Naive thymus-derived CD4-positive, alpha-beta T cell (primary cell): ENCODE measurements at regions not wholly inside any gene's neighbourhood (a gene's known extent, or its start where the extent isn't known, plus 50 kb on each side); places are given as distances from the start of the nearest gene placed in this dataset.

Experiments
- ATAC-seq: fragments of 150-1000 bp; cut with Tn5 transposase; 2 replicates; pipeline ENCODE4 v1.10.0; 2021; ENCODE audit warnings: mild to moderate bottlenecking, moderate library complexity
- CTCF ChIA-PET: fragments of 350-600 bp; sonication (Branson Sonifier 250); formaldehyde crosslinking; loops from one replicate; lab custom pipeline; 2021; ENCODE audit warnings: antibody characterized with exemption; lab: Charles Lee
- POLR2A ChIA-PET: fragments of 350-600 bp; sonication (Branson Sonifier 250); formaldehyde crosslinking; loops from one replicate; lab custom pipeline; 2021; ENCODE audit warnings: antibody characterized with exemption, inconsistent platforms; lab: Charles Lee
- DNase-seq, 9 donors: peaks; one replicate each; pipeline versions ENCODE4 v3.0.0 to v3.0.0-alpha.2; 2020 to 2022; ENCODE audit warnings: mixed read lengths in 1 of 9
- H3K27ac ChIP-seq: one replicate; pipeline ENCODE4 v1.7.0; 2013; ENCODE audit warnings: mild to moderate bottlenecking, low read depth, low read length, moderate library complexity
- H3K27me3 ChIP-seq, 2 donors: one replicate each; pipeline ENCODE4 v1.7.0; 2013; ENCODE audit warnings: low read length in 2 of 2, mild to moderate bottlenecking in 2 of 2, moderate library complexity in 2 of 2; ENCODE audit not compliant: control insufficient read depth in 2 of 2, insufficient read depth in 2 of 2
- H3K36me3 ChIP-seq, 3 experiments: 1 replicate in 2 of 3; 2 replicates in 1 of 3; pipeline ENCODE4 v1.7.0; 2013; ENCODE audit warnings: low read length in 3 of 3, mild to moderate bottlenecking in 3 of 3, moderate library complexity in 1 of 3; ENCODE audit not compliant: insufficient read depth in 3 of 3, control insufficient read depth in 2 of 3
- H3K4me1 ChIP-seq, 2 donors: one replicate each; pipeline ENCODE4 v1.7.0; 2013; ENCODE audit warnings: low read length in 2 of 2, mild to moderate bottlenecking in 2 of 2, moderate library complexity in 1 of 2; ENCODE audit not compliant: control insufficient read depth in 2 of 2, insufficient read depth in 2 of 2
- H3K4me3 ChIP-seq: 2 replicates; pipeline ENCODE4 v1.7.0; 2013; ENCODE audit warnings: mild to moderate bottlenecking, low read length
- H3K9me3 ChIP-seq, 3 experiments: 1 replicate in 2 of 3; 2 replicates in 1 of 3; pipeline ENCODE4 v1.7.0; 2013; ENCODE audit warnings: low read length in 3 of 3; ENCODE audit not compliant: control insufficient read depth in 2 of 3
- H3K27ac Mint-ChIP-seq, 9 donors: one replicate each; pipeline ENCODE4 v1.8.0; 2020 to 2022; ENCODE audit warnings: mixed read lengths in 9 of 9, mild to moderate bottlenecking in 8 of 9, moderate library complexity in 5 of 9, inconsistent platforms in 2 of 9
- H3K27me3 Mint-ChIP-seq, 5 donors: one replicate each; pipeline ENCODE4 v1.8.0; 2021 to 2022; ENCODE audit warnings: mixed read lengths in 5 of 5, mild to moderate bottlenecking in 1 of 5
- H3K36me3 Mint-ChIP-seq, 5 donors: one replicate each; pipeline ENCODE4 v1.8.0; 2020 to 2022; ENCODE audit warnings: mixed read lengths in 5 of 5, mild to moderate bottlenecking in 3 of 5, inconsistent platforms in 1 of 5
- H3K4me1 Mint-ChIP-seq, 7 donors: one replicate each; pipeline ENCODE4 v1.8.0; 2020 to 2022; ENCODE audit warnings: mixed read lengths in 7 of 7, mild to moderate bottlenecking in 3 of 7, inconsistent platforms in 1 of 7
- H3K4me3 Mint-ChIP-seq, 10 donors: one replicate each; pipeline ENCODE4 v1.8.0; 2020 to 2022; ENCODE audit warnings: mild to moderate bottlenecking in 10 of 10, mixed read lengths in 10 of 10, moderate library complexity in 6 of 10, inconsistent platforms in 2 of 10
- H3K9me3 Mint-ChIP-seq, 11 donors: one replicate each; pipeline ENCODE4 v1.8.0; 2020 to 2022; ENCODE audit warnings: mixed read lengths in 11 of 11, mild to moderate bottlenecking in 4 of 11, inconsistent platforms in 1 of 11, moderate library complexity in 1 of 11
- intact Hi-C, 2 donors: fragments of 100-400 bp; cut with micrococcal nuclease; formaldehyde crosslinking; loops; one replicate each; pipeline ENCODE4 v1.15.1; 2023

DNA sequence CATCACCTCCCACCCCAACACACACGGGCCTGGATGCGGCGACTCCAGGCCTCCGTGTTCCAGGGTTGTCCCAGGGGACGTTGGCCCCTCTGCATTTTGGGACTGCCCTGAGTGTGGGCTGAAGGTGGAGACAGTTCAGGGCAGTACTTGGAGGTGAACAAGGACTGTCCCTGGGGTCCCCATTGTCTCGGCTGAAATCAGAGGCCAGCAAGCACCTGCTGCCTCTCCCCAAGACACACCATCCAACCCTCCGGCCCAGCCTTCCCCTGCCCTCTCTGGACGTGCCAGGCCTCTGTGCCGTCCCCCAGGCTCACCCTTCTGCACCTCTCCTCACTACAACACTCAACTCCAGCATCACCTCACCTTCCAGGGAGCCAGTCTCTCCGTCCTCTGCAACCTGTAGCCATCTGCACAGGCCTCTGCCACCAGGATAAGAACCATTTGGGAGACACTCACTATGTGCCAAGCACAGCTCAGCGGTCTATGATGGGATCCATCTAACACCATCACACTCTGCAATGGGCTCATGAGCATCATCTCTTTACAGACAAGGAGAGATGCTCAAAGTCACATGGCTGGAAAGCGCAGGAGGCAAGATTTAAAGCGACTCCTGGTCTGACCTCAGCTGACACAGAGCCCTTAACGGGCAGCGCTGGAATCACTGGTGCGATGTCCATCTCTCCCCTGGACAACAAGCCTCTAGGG is 104.5 kb upstream of the SEC14L1 start:
- Mint-ChIP-seq H3K36me3 (peaks cover 0 to 7% (median 2%) of the 10 kb centered on the region in 5 donors), H3K27ac (no peak overlapping the region), H3K4me3 (no peak overlapping the region), H3K9me3 (peaks cover 0 to 13% (median 7%) of the 10 kb centered on the region in 11 donors), H3K4me1 (peaks cover 0 to 5% (median 0%) of the 10 kb centered on the region in 7 donors), H3K27me3 (peaks cover 13 to 26% (median 17%) of the 10 kb centered on the region in 5 donors)
- no peak overlapping the region for H3K4me3 ChIP-seq
- no peaks in the 10 kb centered on the region for H3K4me1 ChIP-seq
- DNase-seq (no peak), ATAC-seq (no peak)
- peaks cover 0 to 9% (median 0%) of the 10 kb centered on the region in 3 experiments for H3K9me3 ChIP-seq
- intact Hi-C loops: no loop called here
- CTCF ChIA-PET: interaction anchor here (1.0 kb wide), 1 partner anchor 30 kb away, joined by 3 read pairs; no protein-coding TSS in a partner anchor
- H3K27me3 ChIP-seq: no peaks in the 10 kb centered on the region
- no peaks in the 10 kb centered on the region for H3K36me3 ChIP-seq
- POLR2A ChIA-PET: no interaction called here
- H3K27ac ChIP-seq: no peak overlapping the region

DNA sequence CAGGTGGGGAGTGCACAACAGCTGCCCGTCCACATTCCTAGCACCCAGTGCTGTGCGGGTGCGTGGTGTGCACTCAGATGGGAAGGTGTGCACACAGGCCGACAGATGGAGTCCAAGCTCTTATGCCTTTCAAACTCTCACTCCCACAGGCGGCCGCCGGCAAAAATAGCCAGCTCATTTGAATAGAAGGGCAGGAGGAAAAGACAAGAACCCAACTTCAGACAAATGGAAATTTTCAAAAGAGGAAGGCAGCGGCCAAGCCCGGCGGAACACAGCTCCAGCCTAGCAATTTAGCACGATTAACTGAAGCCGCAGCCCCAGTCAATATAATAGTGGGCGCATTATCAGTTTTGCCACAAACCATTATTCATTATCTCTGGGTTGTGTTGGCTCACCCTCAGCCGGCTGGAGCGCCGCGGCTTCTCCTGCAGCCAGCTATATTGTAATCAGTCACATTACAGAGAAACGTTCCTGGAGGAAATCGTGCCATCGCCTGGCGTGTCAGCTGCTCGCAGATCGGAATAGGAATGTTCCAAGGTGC is 103.9 kb upstream of the SEC14L1 start:
- ChIA-PET POLR2A (no interaction called here), CTCF (interaction anchor here (1.0 kb wide), 1 partner anchor 29 kb away, joined by 3 read pairs; no protein-coding TSS in a partner anchor)
- peaks cover 13 to 26% (median 17%) of the 10 kb centered on the region in 5 donors for H3K27me3 Mint-ChIP-seq
- no peak overlapping the region for H3K4me3 ChIP-seq
- peaks cover 0 to 2% (median 2%) of the 10 kb centered on the region in 5 donors for H3K36me3 Mint-ChIP-seq
- H3K27ac ChIP-seq: no peak overlapping the region
- no peak for DNase-seq
- intact Hi-C loops: no loop called here
- H3K9me3 ChIP-seq: peaks cover 0 to 3% (median 0%) of the 10 kb centered on the region in 3 experiments
- no peak overlapping the region for H3K4me3 Mint-ChIP-seq
- H3K9me3 Mint-ChIP-seq: peaks cover 0 to 7% (median 2%) of the 10 kb centered on the region in 11 donors
- H3K27me3 ChIP-seq: no peaks in the 10 kb centered on the region
- H3K27ac Mint-ChIP-seq: no peak overlapping the region
- H3K4me1 ChIP-seq: no peaks in the 10 kb centered on the region
- H3K4me1 Mint-ChIP-seq: peaks cover 0 to 5% (median 0%) of the 10 kb centered on the region in 7 donors
- no peak for ATAC-seq
- no peaks in the 10 kb centered on the region for H3K36me3 ChIP-seq

DNA sequence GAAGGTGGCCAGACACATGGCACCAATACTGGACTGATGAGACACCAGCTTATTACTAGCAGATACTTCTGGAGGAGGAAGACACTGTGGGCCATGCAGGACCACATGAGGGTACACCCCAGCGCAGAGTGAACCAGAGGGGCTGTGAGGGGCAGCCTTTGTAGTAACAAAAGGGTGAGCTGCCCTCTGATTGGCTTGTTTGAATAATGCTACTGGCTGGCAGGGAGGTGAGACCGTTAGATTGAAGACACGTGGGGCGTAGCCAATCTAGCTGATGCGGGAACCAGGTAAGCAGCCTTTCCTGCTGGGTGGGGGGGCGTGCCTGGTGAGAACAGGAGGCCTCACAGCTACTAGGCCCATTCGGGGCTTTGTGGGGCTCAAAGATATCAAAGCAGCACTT is 102.8 kb upstream of the SEC14L1 start:
- ATAC-seq (no peak), DNase-seq (no peak)
- no peaks in the 10 kb centered on the region for H3K27me3 ChIP-seq
- ChIA-PET CTCF (interaction anchor here (0.9 kb wide), 1 partner anchor 29 kb away, joined by 4 read pairs; no protein-coding TSS in a partner anchor), POLR2A (interaction anchor here (0.9 kb wide), 1 partner anchor 12 kb away, joined by 3 read pairs; no protein-coding TSS in a partner anchor)
- no peaks in the 10 kb centered on the region for H3K4me1 ChIP-seq
- H3K27ac Mint-ChIP-seq: no peak overlapping the region
- peaks cover 13 to 26% (median 17%) of the 10 kb centered on the region in 5 donors for H3K27me3 Mint-ChIP-seq
- no peak overlapping the region for H3K27ac ChIP-seq
- peaks cover 0 to 3% (median 0%) of the 10 kb centered on the region in 11 donors for H3K9me3 Mint-ChIP-seq
- H3K4me3 ChIP-seq: no peak overlapping the region
- H3K4me1 Mint-ChIP-seq: peaks cover 0 to 5% (median 0%) of the 10 kb centered on the region in 7 donors
- no peak overlapping the region for H3K4me3 Mint-ChIP-seq
- no peaks in the 10 kb centered on the region for H3K36me3 Mint-ChIP-seq
- intact Hi-C loops: no loop called here
- H3K9me3 ChIP-seq: no peaks in the 10 kb centered on the region
- H3K36me3 ChIP-seq: no peaks in the 10 kb centered on the region

DNA sequence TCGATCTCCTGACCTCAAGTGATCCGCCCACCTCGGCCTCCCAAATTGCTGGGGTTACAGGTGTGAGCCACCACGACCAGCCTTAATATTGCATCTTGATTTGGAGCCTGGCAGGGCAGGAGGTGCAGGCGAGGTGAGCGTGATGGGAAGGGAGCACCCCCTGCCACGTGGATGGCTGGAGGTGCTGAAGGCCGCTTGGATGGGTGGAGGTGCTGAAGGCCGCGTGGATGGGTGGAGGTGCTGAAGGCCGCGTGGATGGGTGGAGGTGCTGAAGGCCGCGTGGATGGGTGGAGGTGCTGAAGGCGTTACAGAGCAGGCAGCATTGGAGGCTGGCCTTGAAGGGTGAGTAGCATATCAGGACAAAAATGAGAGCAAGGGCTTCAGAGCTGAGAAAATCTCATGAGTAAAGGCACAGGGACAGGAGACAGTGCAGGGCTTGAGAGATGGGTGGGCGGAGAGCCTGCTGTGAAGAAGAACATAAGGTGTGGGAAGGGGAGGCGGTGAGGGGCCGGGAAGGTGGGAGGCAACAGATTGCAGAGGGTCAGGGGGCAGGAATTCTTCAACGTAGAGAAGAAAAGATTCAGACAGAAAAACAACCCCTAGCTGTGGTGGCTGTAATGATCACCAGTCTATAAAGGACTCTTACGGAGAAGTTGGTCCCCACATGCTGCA is 101.7 kb upstream of the SEC14L1 start:
- H3K4me3 ChIP-seq: no peak overlapping the region
- H3K27me3 ChIP-seq: no peaks in the 10 kb centered on the region
- no peak for ATAC-seq
- H3K9me3 ChIP-seq: no peaks in the 10 kb centered on the region
- intact Hi-C loops: no loop called here
- ChIA-PET POLR2A (interaction anchor here (0.6 kb wide), 1 partner anchor 1111 kb away, joined by 3 read pairs; no protein-coding TSS in a partner anchor), CTCF (no interaction called here)
- H3K4me1 Mint-ChIP-seq: peaks cover 0 to 5% (median 0%) of the 10 kb centered on the region in 7 donors
- H3K36me3 Mint-ChIP-seq: no peaks in the 10 kb centered on the region
- H3K4me3 Mint-ChIP-seq: no peak overlapping the region
- H3K4me1 ChIP-seq: no peaks in the 10 kb centered on the region
- DNase-seq: no peak
- peaks cover 13 to 23% (median 17%) of the 10 kb centered on the region in 5 donors for H3K27me3 Mint-ChIP-seq
- no peak overlapping the region for H3K27ac Mint-ChIP-seq
- no peaks in the 10 kb centered on the region for H3K36me3 ChIP-seq
- no peaks in the 10 kb centered on the region for H3K9me3 Mint-ChIP-seq
- no peak overlapping the region for H3K27ac ChIP-seq

DNA sequence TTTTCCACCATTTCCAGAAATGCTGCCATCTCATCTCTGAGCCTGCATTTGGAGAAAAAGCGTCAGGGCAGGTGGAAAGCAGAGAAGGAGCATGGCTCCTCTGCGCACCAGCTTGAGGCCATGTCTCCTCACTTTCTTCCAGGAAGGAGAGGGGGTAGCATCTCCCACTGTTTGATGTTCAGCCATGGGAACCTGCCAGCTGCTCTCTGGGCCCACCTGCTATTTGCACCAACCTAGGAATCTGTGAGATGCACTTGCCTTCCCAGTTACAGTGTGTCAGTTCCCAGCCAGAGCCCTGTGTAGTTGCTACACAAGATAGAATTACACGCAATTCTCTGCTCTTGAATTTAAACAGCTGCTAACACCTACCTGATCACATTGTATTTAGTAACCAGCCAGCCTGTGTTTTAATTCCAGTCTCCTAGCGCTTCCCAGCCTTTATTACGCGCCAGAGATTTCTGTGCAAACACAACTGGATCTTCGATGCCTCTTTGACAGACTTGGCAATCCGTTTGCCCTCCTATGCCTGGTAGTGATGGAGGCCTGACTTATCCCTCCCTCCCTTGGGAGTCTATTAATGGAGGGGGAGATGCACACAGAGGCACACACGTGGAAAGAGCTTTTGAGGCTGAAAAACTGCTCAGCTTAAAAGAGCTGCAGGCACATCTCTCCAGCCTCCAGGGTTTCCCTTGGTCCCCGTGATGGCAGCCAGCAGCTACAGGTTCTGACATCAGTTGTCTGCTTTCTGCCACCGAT is 98.1 kb upstream of the SEC14L1 start:
- Histone ChIP-seq H3K36me3 (no peaks in the 10 kb centered on the region), H3K4me3 (no peak overlapping the region), H3K27ac (no peak overlapping the region), H3K4me1 (no peaks in the 10 kb centered on the region), H3K9me3 (no peaks in the 10 kb centered on the region), H3K27me3 (no peaks in the 10 kb centered on the region)
- DNase-seq (no peak), ATAC-seq (no peak)
- POLR2A ChIA-PET: no interaction called here
- H3K4me3 Mint-ChIP-seq: no peak overlapping the region
- H3K27ac Mint-ChIP-seq: no peak overlapping the region
- intact Hi-C loops: no loop called here
- peaks cover 0 to 2% (median 0%) of the 10 kb centered on the region in 7 donors for H3K4me1 Mint-ChIP-seq
- CTCF ChIA-PET: no interaction called here
- peaks cover 0 to 10% (median 3%) of the 10 kb centered on the region in 5 donors for H3K27me3 Mint-ChIP-seq
- no peaks in the 10 kb centered on the region for H3K9me3 Mint-ChIP-seq
- no peaks in the 10 kb centered on the region for H3K36me3 Mint-ChIP-seq

DNA sequence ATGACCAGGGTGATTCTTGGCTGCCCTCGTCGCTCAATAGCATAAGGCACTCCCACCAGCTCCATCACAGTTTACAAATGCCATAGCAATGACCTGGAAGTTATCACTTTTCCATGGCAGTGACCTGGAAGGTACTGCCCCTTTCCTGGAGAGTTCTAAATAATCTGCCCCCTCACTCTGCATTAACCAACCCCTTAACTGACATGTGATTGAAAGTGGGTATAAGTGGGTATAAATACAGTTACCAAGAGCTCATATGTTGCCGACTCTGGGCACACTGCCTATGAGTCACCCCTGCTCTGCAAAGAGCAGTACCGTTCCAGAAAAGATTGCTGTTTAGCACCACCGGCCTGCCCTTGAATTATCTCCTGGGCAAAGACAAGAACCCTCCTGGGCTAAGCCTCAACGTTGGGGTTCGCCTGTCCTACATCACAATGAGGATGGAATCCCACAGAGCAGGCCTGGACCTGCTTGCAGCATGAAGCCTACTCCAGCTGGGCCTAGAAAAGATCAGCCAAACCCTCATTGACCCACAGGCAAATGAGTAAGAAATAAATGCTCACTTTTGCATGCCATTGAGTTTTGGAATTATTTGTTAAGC is 95.2 kb upstream of the SEC14L1 start:
- Histone ChIP-seq H3K27me3 (no peaks in the 10 kb centered on the region), H3K27ac (no peak overlapping the region), H3K9me3 (no peaks in the 10 kb centered on the region), H3K36me3 (no peaks in the 10 kb centered on the region), H3K4me1 (no peaks in the 10 kb centered on the region), H3K4me3 (no peak overlapping the region)
- intact Hi-C loops: no loop called here
- H3K27ac Mint-ChIP-seq: no peak overlapping the region
- ChIA-PET CTCF (interaction anchor here (1.2 kb wide), 1 partner anchor 11 kb away, joined by 3 read pairs; no protein-coding TSS in a partner anchor), POLR2A (no interaction called here)
- H3K4me1 Mint-ChIP-seq: no peaks in the 10 kb centered on the region
- H3K4me3 Mint-ChIP-seq: no peak overlapping the region
- H3K9me3 Mint-ChIP-seq: no peaks in the 10 kb centered on the region
- ATAC-seq (no peak), DNase-seq (no peak)
- no peaks in the 10 kb centered on the region for H3K36me3 Mint-ChIP-seq
- peaks cover 0 to 9% (median 0%) of the 10 kb centered on the region in 5 donors for H3K27me3 Mint-ChIP-seq
